ENCODE measurements at regions not wholly inside any gene's neighbourhood (a gene's known extent, or its start where the extent isn't known, plus 50 kb on each side); places are given as distances from the start of the nearest gene placed in this dataset.
"Not testable (repeated sequence)": the region's sequence is repeated elsewhere in the genome, so short reads cannot be mapped to it uniquely, and the experiment has no call there.

GRCh38 chr4:189221691-189222090 lies 719.0 kb upstream of the FRG1 start:
- no peak for DNase-seq (ENCODE audit: low spot score)
- intact Hi-C loops (cut with DNase I) = no loop called here
- ATAC-seq = no peak

DNA sequence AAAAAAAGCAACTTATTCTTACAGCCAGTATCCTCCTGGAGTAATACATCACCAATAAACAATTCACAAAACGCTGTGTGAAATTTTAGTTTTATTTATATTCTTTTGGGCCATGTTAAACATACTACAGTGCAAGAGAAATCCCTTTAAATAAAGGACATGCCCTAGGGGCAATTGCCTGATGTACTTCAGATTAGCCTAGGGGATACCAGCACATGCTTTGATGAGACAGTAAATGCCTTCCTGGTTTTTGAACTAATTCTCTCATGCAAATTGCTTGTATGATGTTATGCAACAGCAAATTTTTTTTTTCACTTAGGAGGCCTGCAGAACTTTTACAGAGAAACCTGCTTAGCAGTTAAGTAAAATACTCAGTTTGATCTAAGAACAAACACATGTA lies 711.9 kb upstream of the FRG1 start:
- ATAC-seq (no peak), DNase-seq (ENCODE audit: low spot score) (no peak)
- intact Hi-C loops (cut with DNase I) = no loop called here

DNA sequence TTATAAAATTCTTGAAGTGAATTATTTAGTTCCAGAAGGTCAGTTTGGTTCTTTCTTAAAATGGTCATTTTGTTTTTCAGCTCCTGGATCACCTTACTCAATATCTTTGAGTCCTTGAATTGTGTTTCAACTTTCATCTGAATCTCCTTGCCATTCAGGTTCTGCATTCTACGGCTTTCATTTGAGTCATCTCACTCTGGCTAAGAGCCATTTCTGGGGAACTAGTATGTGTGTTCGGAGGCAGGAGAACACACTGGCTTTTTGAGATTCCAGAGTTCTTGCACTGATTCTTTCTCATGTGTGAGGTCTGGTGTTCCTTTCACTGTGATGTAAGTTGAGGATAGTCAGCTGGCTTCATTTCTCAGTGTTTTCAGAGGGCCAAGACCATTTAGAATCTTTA lies 708.4 kb upstream of the FRG1 start:
- DNase-seq (ENCODE audit: low spot score) (no peak), ATAC-seq (no peak)
- intact Hi-C loops (cut with DNase I) = no loop called here

DNA sequence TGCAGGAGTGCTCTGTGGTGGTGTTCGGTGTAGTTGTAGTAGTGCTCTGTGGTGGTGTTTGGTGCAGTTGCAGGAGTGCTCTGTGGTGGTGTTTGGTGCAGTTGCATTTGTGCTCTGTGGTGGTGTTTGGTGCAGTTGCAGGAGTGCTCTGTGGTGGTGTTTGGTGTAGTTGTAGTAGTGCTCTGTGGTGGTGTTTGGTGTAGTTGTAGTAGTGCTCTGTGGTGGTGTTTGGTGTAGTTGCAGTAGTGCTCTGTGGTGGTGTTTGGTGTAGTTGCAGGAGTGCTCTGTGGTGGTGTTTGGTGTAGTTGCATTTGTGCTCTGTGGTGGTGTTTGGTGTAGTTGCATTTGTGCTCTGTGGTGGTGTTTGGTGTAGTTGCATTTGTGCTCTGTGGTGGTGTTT lies 706.9 kb upstream of the FRG1 start:
- DNase-seq (ENCODE audit: low spot score); ATAC-seq; intact Hi-C loops (cut with DNase I): not testable (repeated sequence)

GRCh38 chr4:189234948-189235347 lies 705.7 kb upstream of the FRG1 start:
- DNase-seq (ENCODE audit: low spot score); intact Hi-C loops (cut with DNase I); ATAC-seq: not testable (repeated sequence)

GRCh38 chr4:189235599-189235998 lies 705.1 kb upstream of the FRG1 start:
- ATAC-seq = no peak
- no peak for DNase-seq (ENCODE audit: low spot score)
- intact Hi-C loops (cut with DNase I) = no loop called here

- DNase-seq (ENCODE audit: low spot score); ATAC-seq; intact Hi-C loops (cut with DNase I): not testable (repeated sequence)
Observed at GRCh38 chr4:189236321-189236720, 704.4 kb upstream of the FRG1 start.

GRCh38 chr4:189237340-189237739 lies 703.3 kb upstream of the FRG1 start:
- no peak for ATAC-seq
- intact Hi-C loops (cut with DNase I) = no loop called here
- DNase-seq (ENCODE audit: low spot score) = no peak

GRCh38 chr4:189255636-189256035 lies 685.0 kb upstream of the FRG1 start:
- DNase-seq (ENCODE audit: low spot score) (no peak), ATAC-seq (no peak)
- intact Hi-C loops (cut with DNase I) = no loop called here

- ATAC-seq = no peak
- intact Hi-C loops (cut with DNase I) = no loop called here
- DNase-seq (ENCODE audit: low spot score) = no peak
Observed at GRCh38 chr4:189261475-189261874, 679.2 kb upstream of the FRG1 start.

DNA sequence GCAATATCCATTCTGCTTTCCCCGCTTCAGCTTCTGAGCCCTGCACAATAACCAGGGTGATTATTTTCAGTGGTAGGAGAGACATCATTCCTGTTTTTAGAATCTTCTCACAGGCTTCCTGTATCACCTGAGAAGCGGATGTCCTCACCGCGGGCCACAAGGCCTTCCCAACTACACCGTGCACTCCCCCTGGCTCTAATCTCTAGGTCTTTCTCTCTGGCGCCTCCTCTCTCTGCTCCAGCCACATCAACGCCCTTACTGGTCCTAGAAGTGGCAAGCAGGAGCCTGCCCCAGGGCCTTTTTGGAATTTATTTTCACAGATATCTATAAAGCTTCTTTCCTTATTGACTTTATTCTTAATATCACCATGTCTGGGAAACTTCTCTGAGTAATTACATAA lies 675.2 kb upstream of the FRG1 start:
- DNase-seq (ENCODE audit: low spot score) = no peak
- intact Hi-C loops (cut with DNase I) = no loop called here
- no peak for ATAC-seq

DNA sequence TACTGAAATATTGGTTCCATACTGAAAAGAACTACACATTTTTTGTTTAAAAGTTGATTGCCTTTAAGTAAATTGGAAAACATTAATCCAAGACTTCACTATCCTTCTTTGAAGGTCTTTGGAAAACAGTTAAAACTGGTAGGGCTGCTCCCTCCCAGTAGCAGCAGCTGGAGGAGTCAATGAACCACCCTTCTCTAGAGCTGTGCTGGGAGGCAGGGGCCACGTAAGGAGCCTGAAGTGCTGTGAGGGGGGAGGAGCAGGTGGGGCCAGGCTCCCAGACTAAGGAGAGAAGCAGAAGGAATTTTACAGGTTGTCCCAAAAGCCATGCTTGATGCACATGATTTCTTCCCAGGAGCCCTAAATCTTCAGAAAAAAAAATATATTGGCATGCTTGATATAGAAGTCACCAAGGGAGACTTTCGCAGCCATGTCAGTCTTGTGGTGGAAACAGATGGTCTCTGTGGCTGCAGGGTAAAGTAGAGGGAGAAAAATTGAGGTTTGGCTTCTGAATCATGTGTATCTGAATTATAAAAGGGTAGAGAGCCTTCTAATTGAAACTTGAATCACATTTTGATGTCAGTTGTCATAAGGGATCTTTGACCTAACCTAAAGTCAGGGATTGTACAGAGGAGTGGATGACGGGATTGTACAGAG lies 673.2 kb upstream of the FRG1 start:
- no peak for ATAC-seq
- no peak for DNase-seq (ENCODE audit: low spot score)
- intact Hi-C loops (cut with DNase I) = no loop called here

GRCh38 chr4:189278597-189279165 lies 662.0 kb upstream of the FRG1 start:
- ATAC-seq (no peak), DNase-seq (ENCODE audit: low spot score) (no peak)
- intact Hi-C loops (cut with DNase I) = no loop called here

GRCh38 chr4:189279188-189279587 lies 661.5 kb upstream of the FRG1 start:
- intact Hi-C loops (cut with DNase I) = no loop called here
- ATAC-seq (no peak), DNase-seq (ENCODE audit: low spot score) (no peak)

GRCh38 chr4:189285377-189285776 lies 655.3 kb upstream of the FRG1 start:
- no peak for DNase-seq (ENCODE audit: low spot score)
- no peak for ATAC-seq
- intact Hi-C loops (cut with DNase I) = loop anchor here (2.0 kb wide), 1 partner anchor 501 kb away; no protein-coding TSS in a partner anchor

DNA sequence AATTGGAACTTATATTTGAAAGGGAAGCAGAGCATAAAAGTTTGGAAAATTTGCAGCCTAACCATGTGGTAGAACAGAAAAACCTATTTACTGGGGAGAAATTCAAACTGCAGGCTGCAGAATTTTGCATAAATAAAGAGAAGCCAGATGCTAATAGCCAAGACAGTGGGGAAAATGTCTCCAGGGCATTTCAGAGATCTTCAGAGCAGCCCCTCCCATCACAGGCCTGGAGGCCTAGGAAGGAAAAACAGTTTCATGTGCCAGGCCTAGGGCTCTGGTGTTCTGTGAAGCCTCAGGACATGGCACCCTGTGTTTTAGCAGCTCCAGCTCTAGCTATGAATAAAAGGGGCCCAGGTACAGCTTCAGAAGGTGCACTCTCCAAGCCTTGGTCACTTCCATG lies 648.7 kb upstream of the FRG1 start:
- intact Hi-C loops (cut with DNase I) = no loop called here
- ATAC-seq (no peak), DNase-seq (ENCODE audit: low spot score) (no peak)

DNA sequence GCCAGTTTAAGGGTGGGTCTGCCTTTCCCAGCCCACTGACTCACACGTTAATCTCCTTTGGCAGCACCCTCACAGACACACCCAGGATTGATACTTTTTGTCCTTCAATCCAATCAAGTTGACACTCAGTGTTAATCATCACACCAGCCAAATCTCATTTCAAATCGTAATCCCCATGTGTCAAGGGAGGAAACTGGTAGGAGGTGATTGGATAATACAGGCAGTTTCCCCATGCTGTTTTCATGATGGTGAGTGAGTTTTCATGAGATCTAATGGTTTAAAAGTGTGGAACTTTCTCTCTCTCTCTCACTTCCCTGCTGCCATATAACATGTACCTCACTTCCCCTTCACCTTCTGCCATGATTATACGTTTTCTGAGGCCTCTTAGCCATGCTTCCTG lies 647.2 kb upstream of the FRG1 start:
- no peak for ATAC-seq
- no peak for DNase-seq (ENCODE audit: low spot score)
- intact Hi-C loops (cut with DNase I) = no loop called here

DNA sequence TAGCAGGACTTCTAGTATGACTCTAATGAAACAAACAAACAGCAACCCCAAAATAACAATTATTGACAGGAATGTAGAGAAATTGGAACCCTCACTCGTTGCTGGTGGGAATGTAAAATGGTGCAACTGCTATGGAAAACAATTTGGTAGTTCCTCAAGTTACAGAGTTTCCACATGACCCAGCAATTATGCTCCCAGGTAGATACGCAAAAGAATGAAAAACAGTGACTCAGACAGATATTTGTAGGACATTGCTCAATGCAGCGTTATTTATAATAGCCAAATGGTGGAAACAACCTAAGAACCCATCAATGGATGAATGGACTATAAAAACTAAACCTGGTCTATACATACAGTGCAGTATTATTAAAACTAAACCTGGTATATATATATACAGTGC lies 646.1 kb upstream of the FRG1 start:
- intact Hi-C loops (cut with DNase I) = no loop called here
- no peak for DNase-seq (ENCODE audit: low spot score)
- ATAC-seq = no peak

DNA sequence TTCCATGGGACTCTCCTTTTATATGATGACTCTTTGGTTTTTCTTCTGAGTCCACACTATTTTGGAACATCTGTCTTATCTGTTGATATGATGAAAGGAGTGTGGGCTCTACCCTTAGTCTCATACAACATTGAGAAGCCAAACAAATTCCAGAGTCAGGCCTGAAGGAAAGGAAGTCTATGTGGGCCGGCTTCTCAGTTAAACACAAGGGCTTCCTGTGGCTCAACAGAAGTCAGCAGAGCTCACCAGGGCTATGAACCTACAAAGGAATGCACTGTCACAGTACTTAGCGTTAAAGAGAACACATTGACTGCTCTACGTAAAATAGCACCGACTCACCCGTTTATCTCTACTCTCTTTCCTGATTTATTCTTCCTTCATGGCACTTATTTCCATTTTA lies 641.0 kb upstream of the FRG1 start:
- intact Hi-C loops (cut with DNase I) = no loop called here
- ATAC-seq = no peak

DNA sequence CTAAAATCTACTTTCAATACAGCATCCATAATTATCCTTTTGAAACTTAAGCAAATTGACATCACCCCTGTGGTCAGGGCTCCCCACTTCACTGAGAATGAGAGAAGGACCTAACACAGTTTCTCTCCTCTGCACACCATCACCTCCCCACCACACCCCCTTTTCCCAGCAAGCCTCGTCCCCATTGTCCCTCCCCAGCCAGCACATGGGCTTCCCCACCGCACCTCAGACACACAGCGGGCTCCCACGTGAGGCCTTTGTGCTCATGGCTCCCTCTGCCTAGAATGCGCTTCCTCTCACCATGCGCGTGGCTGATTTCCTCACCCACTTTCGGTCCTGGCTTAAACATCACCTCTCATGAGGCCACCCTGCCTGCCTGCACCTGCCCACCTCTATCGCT lies 639.0 kb upstream of the FRG1 start:
- ATAC-seq (no peak), DNase-seq (ENCODE audit: low spot score) (no peak)
- intact Hi-C loops (cut with DNase I) = no loop called here

More for the DNA sequence above, 641.0 kb upstream of the FRG1 start:
- DNase-seq (ENCODE audit: low spot score) = no peak

DNA sequence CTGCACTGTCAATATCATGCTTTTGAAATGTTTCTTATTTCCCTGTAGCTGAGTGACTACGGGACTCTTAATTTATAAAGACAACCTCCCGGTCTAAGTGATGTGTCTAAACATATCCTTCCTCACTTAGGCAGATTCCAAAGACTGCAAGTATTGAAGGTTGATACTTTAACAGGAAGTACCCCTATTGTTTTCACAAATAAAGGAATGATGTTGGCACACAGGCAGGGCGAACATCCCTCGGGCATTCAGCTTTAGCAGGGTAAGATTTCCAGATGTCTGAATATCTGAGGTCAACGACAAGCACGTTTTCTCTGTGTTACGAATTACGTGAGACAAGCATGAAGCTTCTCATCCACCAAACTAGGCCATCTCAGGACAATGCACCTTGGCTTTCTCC lies 638.0 kb upstream of the FRG1 start:
- intact Hi-C loops (cut with DNase I) = no loop called here
- DNase-seq (ENCODE audit: low spot score) (no peak), ATAC-seq (no peak)

Data from sciatic nerve (tissue), 2 donors.